NCI-H510A treated with DMSO at 0.1 percent for 48 hours (cell line): ENCODE measurements at regions not wholly inside any gene's neighbourhood (a gene's known extent, or its start where the extent isn't known, plus 50 kb on each side); places are given as distances from the start of the nearest gene placed in this dataset.
"Not testable (repeated sequence)": the region's sequence is repeated elsewhere in the genome, so short reads cannot be mapped to it uniquely, and the experiment has no call there.

Experiments
- DNase-seq: peaks from one replicate; lab custom pipeline; 2025; lab: John Stamatoyannopoulos, UW

- not testable (repeated sequence) for DNase-seq
Measured at GRCh38 chr5:20825951-20826350, 838.0 kb upstream of the CDH18 start.

DNA sequence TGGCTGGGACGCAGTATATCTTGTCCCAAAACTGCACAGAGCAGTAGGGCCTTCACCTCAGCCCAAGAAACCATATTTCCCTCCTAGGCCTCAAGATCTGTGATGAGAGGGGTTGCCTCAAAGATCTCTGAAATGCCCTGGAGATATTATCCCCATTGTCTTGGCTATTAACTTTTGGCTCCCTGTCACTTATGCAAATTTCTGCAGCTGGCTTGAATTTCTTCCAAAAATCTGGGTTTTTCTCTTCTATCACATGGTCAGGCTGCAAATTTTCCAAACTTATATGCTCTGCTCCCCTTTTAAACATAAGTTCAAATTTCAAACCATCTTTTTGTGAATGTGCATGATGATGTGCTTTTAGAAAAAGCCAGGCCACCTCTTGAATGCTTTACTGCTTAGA, 809.2 kb upstream of the CDH18 start:
- DNase-seq, result not testable (repeated sequence)

DNA sequence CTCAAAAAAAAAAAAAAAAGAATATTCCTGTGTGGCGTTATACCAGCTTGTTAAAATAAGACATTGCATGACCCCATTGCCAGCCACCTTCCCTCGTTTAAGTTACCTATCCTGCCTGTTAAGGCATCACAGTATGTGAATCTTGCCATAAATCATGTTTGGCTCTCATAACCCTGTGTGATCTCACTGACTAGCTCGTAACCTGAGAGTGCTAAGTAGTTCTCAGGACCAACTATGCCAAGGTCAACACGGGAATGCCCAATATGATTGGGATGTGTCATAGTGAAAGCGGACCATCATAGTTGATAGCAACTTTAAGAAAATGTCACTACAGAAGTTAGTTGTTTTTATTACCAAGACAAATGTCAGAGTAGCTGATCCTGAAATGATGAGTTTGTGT, 796.8 kb upstream of the CDH18 start:
- DNase-seq, result not testable (repeated sequence)

DNA sequence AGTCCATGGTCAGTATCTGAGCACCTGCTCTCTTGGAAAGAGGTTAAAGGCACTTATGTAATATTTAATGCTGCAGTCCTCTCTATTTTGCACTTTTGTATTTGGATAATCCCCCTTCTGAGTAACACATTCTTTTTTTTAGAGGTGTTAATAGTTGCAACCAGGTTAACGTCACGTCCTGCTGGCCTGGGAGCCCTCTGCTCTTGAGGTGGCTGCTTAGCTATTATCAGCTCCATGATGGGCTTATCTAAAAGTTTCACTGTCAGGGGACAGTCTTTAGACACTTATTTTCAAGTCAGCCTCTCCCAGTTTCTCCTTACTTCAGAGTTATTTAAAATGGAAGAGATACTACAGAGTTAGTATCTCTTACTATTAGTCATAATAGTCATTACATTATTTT, 795.5 kb upstream of the CDH18 start:
- not testable (repeated sequence) for DNase-seq

- DNase-seq, result not testable (repeated sequence)
Measured at GRCh38 chr5:20771338-20771737, 783.3 kb upstream of the CDH18 start.

DNA sequence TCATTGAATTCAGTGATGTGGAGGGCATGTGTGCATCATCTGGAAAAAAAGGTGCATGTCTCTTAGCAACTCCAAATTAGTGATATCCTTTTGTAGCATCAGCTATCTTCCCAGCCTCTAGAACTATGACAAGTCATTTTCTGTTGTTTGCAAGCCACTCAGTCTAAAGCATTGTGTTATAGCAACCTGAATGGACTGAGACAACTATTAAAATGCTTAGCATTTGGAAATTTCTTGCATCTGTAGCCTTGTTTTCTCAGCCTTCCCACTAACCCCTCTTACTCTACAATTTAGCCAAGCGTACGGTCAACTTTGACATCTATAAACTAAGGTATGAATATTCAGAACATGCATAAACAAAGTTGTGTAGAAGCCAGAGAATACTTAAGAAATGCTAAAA, 777.1 kb upstream of the CDH18 start:
- not testable (repeated sequence) for DNase-seq

- not testable (repeated sequence) for DNase-seq
Measured at GRCh38 chr5:20759459-20759858, 771.5 kb upstream of the CDH18 start.

DNA sequence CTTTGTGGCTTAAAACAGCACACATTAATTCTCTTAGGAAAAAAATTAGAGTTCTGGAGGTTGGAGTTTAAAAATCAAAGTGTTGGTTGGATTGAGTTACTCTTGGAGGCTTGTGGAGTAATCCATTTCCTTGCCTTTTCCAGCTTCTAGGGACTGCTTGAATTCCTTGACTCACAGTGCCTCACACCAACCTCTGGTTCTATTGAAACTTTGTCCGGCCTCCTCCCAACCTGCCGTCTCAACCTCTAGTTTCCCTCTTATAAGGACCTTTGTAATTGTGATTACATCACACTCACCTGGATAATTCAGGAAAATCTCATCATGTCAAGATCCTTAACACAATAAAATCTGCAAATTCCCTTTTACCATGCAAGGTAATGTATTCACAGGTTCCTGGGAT, 764.2 kb upstream of the CDH18 start:
- DNase-seq, result not testable (repeated sequence)

GRCh38 chr5:20735715-20736114, 747.7 kb upstream of the CDH18 start:
- DNase-seq, result not testable (repeated sequence)

DNA sequence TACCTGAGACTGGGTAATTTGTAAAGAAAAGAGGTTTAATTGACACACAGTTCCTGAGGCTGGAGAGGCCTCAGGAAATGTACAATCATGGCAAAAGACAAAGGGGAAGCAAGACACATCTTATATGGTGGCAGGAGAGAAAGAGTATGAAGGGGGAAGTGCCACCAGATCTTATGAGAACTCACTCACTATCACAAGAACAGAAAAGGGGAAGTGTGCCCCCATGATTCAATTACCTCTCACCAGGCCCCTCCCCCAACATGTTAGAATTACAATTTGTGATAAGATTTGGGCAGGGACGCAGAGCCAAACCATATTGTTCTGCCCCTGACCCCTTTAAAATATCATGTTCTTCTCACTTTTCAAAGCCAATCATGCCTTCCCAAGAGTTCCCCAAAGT, 744.2 kb upstream of the CDH18 start:
- DNase-seq, result not testable (repeated sequence)

DNA sequence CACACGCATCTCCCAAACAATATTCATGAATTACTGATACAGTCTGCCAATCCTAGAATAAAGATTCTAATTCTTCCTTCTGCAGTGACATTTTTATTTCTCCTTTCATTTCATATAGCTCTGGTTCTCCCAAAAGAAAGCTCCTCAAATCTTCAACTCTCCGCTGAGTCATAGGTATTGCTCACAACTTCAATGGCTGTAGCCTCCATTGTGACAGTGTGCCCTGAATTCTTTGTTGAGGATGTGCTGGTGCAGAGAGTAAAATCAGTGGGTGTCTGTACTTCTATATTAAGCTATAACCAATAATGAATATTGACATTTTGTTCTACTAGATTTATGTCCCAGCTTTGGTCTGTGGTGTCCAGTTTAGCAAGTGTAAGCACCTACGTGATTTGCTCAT, 733.3 kb upstream of the CDH18 start:
- not testable (repeated sequence) for DNase-seq

GRCh38 chr5:20711520-20712155, 723.6 kb upstream of the CDH18 start:
- not testable (repeated sequence) for DNase-seq

DNA sequence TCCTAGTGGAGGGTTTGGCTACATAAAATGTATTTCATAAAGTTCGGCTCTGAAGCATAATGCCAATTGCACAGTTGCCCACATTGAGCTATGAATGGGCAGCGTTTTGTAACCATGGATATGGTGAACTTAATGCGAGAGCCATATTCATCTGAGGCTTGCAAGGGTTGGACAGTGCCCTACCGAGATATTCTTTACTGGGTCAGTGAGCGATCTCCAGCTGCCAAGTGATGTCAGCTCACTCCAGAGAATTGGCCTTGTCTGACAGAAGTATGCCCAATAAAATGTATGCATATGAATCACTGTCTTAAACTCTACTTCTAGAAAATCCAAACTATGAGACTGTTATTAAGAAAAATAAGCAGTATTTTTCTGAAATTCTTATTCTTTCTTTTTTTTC, 719.6 kb upstream of the CDH18 start:
- not testable (repeated sequence) for DNase-seq

DNA sequence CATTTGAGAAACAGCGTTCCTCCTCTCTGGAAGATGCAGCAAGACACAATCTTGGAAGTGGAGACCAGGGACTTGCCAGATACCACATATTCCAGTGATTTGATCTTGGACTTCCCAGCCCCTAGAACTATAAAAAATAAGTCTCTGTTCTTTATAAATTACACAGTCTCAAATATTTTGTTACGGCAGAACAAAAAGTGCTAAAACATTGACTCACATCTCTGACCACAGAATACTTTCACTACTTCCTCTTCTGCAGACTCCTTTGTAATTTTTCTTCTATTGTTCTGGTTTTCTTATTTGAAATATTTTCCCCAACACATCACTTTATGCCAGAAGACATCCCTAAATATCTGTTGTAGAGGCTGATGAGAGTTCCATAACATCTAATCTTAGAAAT, 706.1 kb upstream of the CDH18 start:
- DNase-seq, result no peak

DNA sequence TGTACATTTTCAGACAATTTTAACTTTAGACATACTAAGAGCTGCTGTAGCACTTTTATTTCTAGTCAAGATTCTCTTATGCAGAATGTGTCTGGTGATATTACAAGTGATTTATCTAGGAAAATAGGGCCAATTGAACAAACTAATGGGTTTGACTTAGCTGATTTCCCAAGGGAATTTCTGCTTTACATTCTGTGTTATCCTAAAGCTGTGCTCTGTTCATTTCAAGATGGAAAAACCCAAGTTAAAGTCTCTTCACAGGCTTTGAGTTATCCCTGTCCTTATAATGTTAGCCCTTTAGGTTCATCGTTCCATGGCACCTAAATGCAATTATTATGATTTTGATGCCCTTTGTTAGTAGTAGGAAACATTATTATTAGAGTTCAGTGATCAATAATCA, 704.9 kb upstream of the CDH18 start:
- no peak for DNase-seq

- DNase-seq, result no peak
Measured at GRCh38 chr5:20683241-20683940, 695.4 kb upstream of the CDH18 start.

DNA sequence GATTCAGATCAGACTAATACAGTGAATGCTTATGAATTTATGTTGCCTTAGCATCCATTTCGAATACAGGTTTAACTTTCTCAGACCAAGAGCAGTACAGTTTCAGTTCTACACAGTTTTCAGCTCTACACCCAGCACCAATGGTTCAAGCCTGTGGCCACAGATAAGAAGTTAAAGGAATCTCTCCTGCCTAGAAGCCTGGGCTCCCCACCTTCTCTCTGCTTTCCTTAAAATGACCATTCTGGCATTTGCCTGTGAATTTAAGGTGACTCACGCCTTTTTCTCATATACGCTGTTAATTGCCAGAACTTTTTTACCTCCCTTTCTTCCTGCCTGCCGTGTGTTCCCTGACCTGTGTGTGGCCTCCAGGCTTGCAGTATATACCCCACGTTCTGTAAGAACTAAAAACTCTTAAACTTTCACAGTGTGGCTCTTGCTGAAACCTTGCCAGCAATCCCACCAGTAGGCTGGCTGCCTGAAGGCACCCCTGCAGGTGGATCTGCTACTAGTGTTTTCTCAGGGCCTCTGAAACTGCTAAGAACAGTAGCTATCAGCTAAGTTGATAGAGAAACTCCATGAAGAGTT, 692.8 kb upstream of the CDH18 start:
- DNase-seq, result no peak

GRCh38 chr5:20678814-20679298, 690.9 kb upstream of the CDH18 start:
- DNase-seq, result no peak

- no peak for DNase-seq
Measured at GRCh38 chr5:20678386-20678785, 690.4 kb upstream of the CDH18 start.

GRCh38 chr5:20660588-20660987, 672.6 kb upstream of the CDH18 start:
- DNase-seq, result no peak

- no peak for DNase-seq
Measured at GRCh38 chr5:20656262-20656661, 668.3 kb upstream of the CDH18 start.

DNA sequence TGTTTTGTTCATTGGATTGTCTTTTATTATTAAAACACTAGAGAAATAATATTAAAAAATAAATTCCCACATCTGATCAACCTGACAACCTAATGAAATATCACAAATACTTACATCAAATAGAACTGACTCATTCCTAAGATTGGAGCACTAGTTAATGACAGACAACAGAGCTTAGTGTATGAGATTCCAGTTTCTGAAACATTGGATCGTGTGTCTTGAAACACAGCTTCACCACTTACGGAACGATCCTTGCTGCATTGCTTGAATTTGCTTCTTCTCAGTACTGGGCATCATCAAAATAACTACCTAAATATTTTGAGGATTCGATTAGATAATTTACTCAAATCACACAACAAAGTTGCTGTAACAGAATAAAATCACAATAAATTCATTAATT, 667.2 kb upstream of the CDH18 start:
- no peak for DNase-seq

DNA sequence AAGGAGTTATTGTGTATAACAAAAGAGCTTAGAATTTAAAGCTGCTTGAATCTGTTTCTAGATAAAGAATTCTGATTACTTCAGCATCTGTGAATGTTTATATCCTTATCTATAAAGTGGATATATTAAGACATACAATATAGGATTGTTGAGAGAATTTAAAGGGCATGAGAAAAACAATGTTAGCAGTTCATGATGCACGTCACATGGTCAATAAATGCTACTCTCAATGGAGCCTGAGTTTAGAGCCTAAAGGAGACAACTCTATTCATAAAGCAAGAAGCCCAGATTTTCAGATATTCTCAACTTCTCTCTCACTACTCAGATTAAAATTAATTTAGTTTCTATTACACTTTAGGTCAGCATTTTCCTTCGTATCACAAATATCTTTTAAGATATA, 666.7 kb upstream of the CDH18 start:
- DNase-seq, result no peak
